H9 (cell line): ENCODE measurements at regions not wholly inside any gene's neighbourhood (a gene's known extent, or its start where the extent isn't known, plus 50 kb on each side); places are given as distances from the start of the nearest gene placed in this dataset.

Source experiments
- DNase-seq: peaks from one replicate; pipeline ENCODE4 v3.0.0-alpha.2; 2017
- H2AFZ ChIP-seq: one replicate; pipeline ENCODE4 v1.6.1; 2013; ENCODE audit warnings: mild to moderate bottlenecking, low read length, control low read depth, moderate library complexity
- H2AK5ac ChIP-seq: 2 replicates; pipeline ENCODE4 v1.6.1; 2013; ENCODE audit warnings: low read length, control low read depth, mixed read lengths; ENCODE audit not compliant: insufficient read length
- H2BK120ac ChIP-seq: one replicate; pipeline ENCODE4 v1.6.1; 2013; ENCODE audit warnings: low read depth, mild to moderate bottlenecking, low read length, control low read depth, inconsistent platforms; ENCODE audit not compliant: poor library complexity, severe bottlenecking
- H2BK12ac ChIP-seq: 2 replicates; pipeline ENCODE4 v1.6.1; 2013; ENCODE audit warnings: low read length, control low read depth, mixed read lengths, low read depth; ENCODE audit not compliant: insufficient read length
- H2BK15ac ChIP-seq: 2 replicates; pipeline ENCODE4 v1.6.1; 2013; ENCODE audit warnings: low read depth, low read length, control low read depth
- H2BK20ac ChIP-seq: one replicate; pipeline ENCODE4 v1.6.1; 2013; ENCODE audit warnings: low read depth, mild to moderate bottlenecking, low read length, control low read depth, inconsistent platforms; ENCODE audit not compliant: poor library complexity, severe bottlenecking
- H2BK5ac ChIP-seq: 2 replicates; pipeline ENCODE4 v1.6.1; 2013; ENCODE audit warnings: low read length, control low read depth, mixed read lengths; ENCODE audit not compliant: insufficient read length
- H3K14ac ChIP-seq: 2 replicates; pipeline ENCODE4 v1.6.1; 2013; ENCODE audit warnings: low read length, control low read depth; ENCODE audit not compliant: insufficient read depth
- H3K18ac ChIP-seq: 2 replicates; pipeline ENCODE4 v1.6.1; 2013; ENCODE audit warnings: low read depth, mild to moderate bottlenecking, mixed read lengths, low read length, control low read depth; ENCODE audit not compliant: insufficient read length
- H3K23ac ChIP-seq: 2 replicates; pipeline ENCODE4 v1.6.1; 2013; ENCODE audit warnings: low read length, control low read depth, mixed read lengths, low read depth; ENCODE audit not compliant: insufficient read length
- H3K23me2 ChIP-seq: 2 replicates; pipeline ENCODE4 v1.6.1; 2013; ENCODE audit warnings: low read depth, mild to moderate bottlenecking, mixed read lengths, low read length, control low read depth; ENCODE audit not compliant: insufficient read length, poor library complexity, severe bottlenecking
- H3K27ac ChIP-seq: 2 replicates; pipeline ENCODE4 v1.5.1; 2013; ENCODE audit warnings: low read length, control low read depth, mixed read lengths, low read depth; ENCODE audit not compliant: insufficient read length
- H3K27me3 ChIP-seq: 2 replicates; pipeline ENCODE4 v1.6.1; 2013; ENCODE audit warnings: low read length, control low read depth, inconsistent platforms; ENCODE audit not compliant: insufficient read depth
- H3K4ac ChIP-seq: 2 replicates; pipeline ENCODE4 v1.6.1; 2013; ENCODE audit warnings: low read depth, mild to moderate bottlenecking, control low read depth, inconsistent platforms, low read length, moderate library complexity
- H3K4me1 ChIP-seq: 2 replicates; pipeline ENCODE4 v1.6.1; 2013; ENCODE audit warnings: low read length, control low read depth, inconsistent platforms; ENCODE audit not compliant: insufficient read depth
- H3K4me2 ChIP-seq: 2 replicates; pipeline ENCODE4 v1.6.1; 2013; ENCODE audit warnings: low read length, control low read depth, mixed read lengths; ENCODE audit not compliant: insufficient read length, insufficient read depth
- H3K56ac ChIP-seq: 2 replicates; pipeline ENCODE4 v1.6.1; 2013; ENCODE audit warnings: low read depth, mild to moderate bottlenecking, mixed read lengths, low read length, control low read depth; ENCODE audit not compliant: insufficient read length
- H3K79me1 ChIP-seq: 2 replicates; pipeline ENCODE4 v1.6.1; 2013; ENCODE audit warnings: low read depth, mild to moderate bottlenecking, moderate library complexity, low read length, control low read depth, inconsistent platforms; ENCODE audit not compliant: insufficient read depth, poor library complexity, severe bottlenecking
- H3K79me2 ChIP-seq: 2 replicates; pipeline ENCODE4 v1.6.1; 2013; ENCODE audit warnings: low read length, control low read depth, inconsistent platforms; ENCODE audit not compliant: insufficient read depth
- H3K9ac ChIP-seq: 2 replicates; pipeline ENCODE4 v1.6.1; 2013; ENCODE audit warnings: low read length, control low read depth, mixed read lengths; ENCODE audit not compliant: insufficient read length; ENCODE audit errors: extremely low read depth
- H3K9me3 ChIP-seq: one replicate; pipeline ENCODE4 v1.6.1; 2013; ENCODE audit warnings: low read depth, low read length, inconsistent platforms; ENCODE audit not compliant: control insufficient read depth
- H3T11ph ChIP-seq: one replicate; pipeline ENCODE4 v1.6.1; 2013; ENCODE audit warnings: mild to moderate bottlenecking, low read length, control low read depth, inconsistent platforms
- H4K20me1 ChIP-seq: one replicate; pipeline ENCODE4 v1.6.1; 2013; ENCODE audit not compliant: control insufficient read depth, insufficient read length, insufficient read depth
- H4K5ac ChIP-seq: 2 replicates; pipeline ENCODE4 v1.6.1; 2013; ENCODE audit warnings: low read depth, mild to moderate bottlenecking, mixed read lengths, low read length, control low read depth; ENCODE audit not compliant: insufficient read length
- H4K8ac ChIP-seq: replicated peaks from 2 replicates; pipeline ENCODE4 v1.6.1; 2013; ENCODE audit warnings: low read length, control low read depth, mixed read lengths, low read depth; ENCODE audit not compliant: insufficient read length
- H4K91ac ChIP-seq: 2 replicates; pipeline ENCODE4 v1.6.1; 2013; ENCODE audit warnings: low read depth, mild to moderate bottlenecking, moderate library complexity, mixed read lengths, low read length, control low read depth; ENCODE audit not compliant: insufficient read length
- H3K27ac Mint-ChIP-seq, 3 experiments: 2 replicates in 2 of 3; 3 replicates in 1 of 3; pipeline ENCODE4 v1.8.0; 2020 to 2021; ENCODE audit warnings: mixed read lengths in 3 of 3, mild to moderate bottlenecking in 1 of 3, moderate library complexity in 1 of 3
- H3K27me3 Mint-ChIP-seq: 2 replicates; pipeline ENCODE4 v1.8.0; 2021; ENCODE audit warnings: low read depth, mild to moderate bottlenecking, moderate library complexity, mixed read lengths
- H3K36me3 Mint-ChIP-seq, 3 experiments: 2 replicates in 2 of 3; 3 replicates in 1 of 3; pipeline ENCODE4 v1.8.0; 2020 to 2021; ENCODE audit warnings: low read depth in 3 of 3, mixed read lengths in 3 of 3; ENCODE audit not compliant: insufficient read depth in 1 of 3
- H3K4me1 Mint-ChIP-seq, 2 experiments: 2 replicates each; pipeline ENCODE4 v1.8.0; 2020; ENCODE audit warnings: mixed read lengths in 2 of 2
- H3K4me3 Mint-ChIP-seq, 2 experiments: 2 replicates in 1 of 2; 3 replicates in 1 of 2; pipeline ENCODE4 v1.8.0; 2020 to 2021; ENCODE audit warnings: mild to moderate bottlenecking in 2 of 2, mixed read lengths in 2 of 2, moderate library complexity in 1 of 2
- H3K9me3 Mint-ChIP-seq, 2 experiments: 2 replicates in 1 of 2; 3 replicates in 1 of 2; pipeline ENCODE4 v1.8.0; 2020; ENCODE audit warnings: mild to moderate bottlenecking in 2 of 2, mixed read lengths in 2 of 2, moderate library complexity in 1 of 2
- WGBS: extraction: QIAGEN DNeasy Blood & Tissue Kit; methylation state at CpG from one replicate; pipeline ENCODE4 v1.1.7; 2013; ENCODE audit warnings: missing lambda C conversion rate, low lambda C conversion rate, mixed read lengths; ENCODE audit not compliant: insufficient read length; ENCODE audit errors: extremely low coverage; 5-methylcytosine and 5-hydroxymethylcytosine counted together
- TF ChIP-seq, protein P1 (sequence below): fragments of 200-600 bp; sonication (generic); conservative IDR thresholded peaks from 3 replicates; pipeline ENCODE4 v1.8.0; 2021; ENCODE audit warnings: antibody characterized with exemption, mild to moderate bottlenecking

GRCh38 chr2:121075006-121075551, 209.9 kb downstream of the TFCP2L1 start:
- Histone ChIP-seq H4K5ac (no peak overlapping the region), H3K9ac (no peak overlapping the region), H3K79me1 (no peaks in the 10 kb centered on the region), H3K79me2 (no peaks in the 10 kb centered on the region), H3K23me2 (peaks cover 14% of the 10 kb centered on the region), H3K4me2 (peak overlapping the region; percentile 64), H2AFZ (no peak overlapping the region), H3K4ac (no peak overlapping the region), H3K27ac (no peak overlapping the region), H2BK20ac (no peak overlapping the region), H2BK120ac (no peak overlapping the region), H4K8ac (no peak overlapping the region), H3K14ac (no peak overlapping the region), H2BK15ac (no peak overlapping the region), H4K20me1 (no peaks in the 10 kb centered on the region), H2BK5ac (no peak overlapping the region), H3T11ph (no peak overlapping the region), H3K18ac (peak overlapping the region; percentile 43), H3K4me1 (no peaks in the 10 kb centered on the region; the same call in 1 of the 2 replicates), H3K27me3 (peaks cover 4% of the 10 kb centered on the region; the same call in 1 of the 2 replicates), H3K56ac (no peak overlapping the region), H4K91ac (no peak overlapping the region), H2AK5ac (no peak overlapping the region), H3K9me3 (no peaks in the 10 kb centered on the region), H3K23ac (no peak overlapping the region), H2BK12ac (no peak overlapping the region)
- TF ChIP-seq, protein P1, sequence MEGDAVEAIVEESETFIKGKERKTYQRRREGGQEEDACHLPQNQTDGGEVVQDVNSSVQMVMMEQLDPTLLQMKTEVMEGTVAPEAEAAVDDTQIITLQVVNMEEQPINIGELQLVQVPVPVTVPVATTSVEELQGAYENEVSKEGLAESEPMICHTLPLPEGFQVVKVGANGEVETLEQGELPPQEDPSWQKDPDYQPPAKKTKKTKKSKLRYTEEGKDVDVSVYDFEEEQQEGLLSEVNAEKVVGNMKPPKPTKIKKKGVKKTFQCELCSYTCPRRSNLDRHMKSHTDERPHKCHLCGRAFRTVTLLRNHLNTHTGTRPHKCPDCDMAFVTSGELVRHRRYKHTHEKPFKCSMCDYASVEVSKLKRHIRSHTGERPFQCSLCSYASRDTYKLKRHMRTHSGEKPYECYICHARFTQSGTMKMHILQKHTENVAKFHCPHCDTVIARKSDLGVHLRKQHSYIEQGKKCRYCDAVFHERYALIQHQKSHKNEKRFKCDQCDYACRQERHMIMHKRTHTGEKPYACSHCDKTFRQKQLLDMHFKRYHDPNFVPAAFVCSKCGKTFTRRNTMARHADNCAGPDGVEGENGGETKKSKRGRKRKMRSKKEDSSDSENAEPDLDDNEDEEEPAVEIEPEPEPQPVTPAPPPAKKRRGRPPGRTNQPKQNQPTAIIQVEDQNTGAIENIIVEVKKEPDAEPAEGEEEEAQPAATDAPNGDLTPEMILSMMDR = no peak
- Mint-ChIP-seq H3K4me1 (peaks cover 15 to 19% of the 10 kb centered on the region in 2 experiments), H3K4me3 (peak overlapping the region; percentile 60 to 77), H3K27me3 (peaks cover 50% of the 10 kb centered on the region), H3K27ac (peak overlapping the region in 2 of 3 experiments; percentile 56 to 94; a peak in 3 of 7 replicates), H3K36me3 (no peaks in the 10 kb centered on the region), H3K9me3 (no peaks in the 10 kb centered on the region)
- no CpG with 5 or more reads among the region's 14 CpGs for WGBS
- peak; percentile 98 for DNase-seq
